HG03354 (cell line): ENCODE measurements at regions not wholly inside any gene's neighbourhood (a gene's known extent, or its start where the extent isn't known, plus 50 kb on each side); places are given as distances from the start of the nearest gene placed in this dataset.

Experiments
- ATAC-seq: cut with Tn5 transposase; IDR thresholded peaks from one replicate; pipeline ENCODE4 v1.9.1; 2021; ENCODE audit warnings: mild to moderate bottlenecking; ENCODE audit not compliant: unreplicated experiment, poor library complexity, severe bottlenecking

DNA sequence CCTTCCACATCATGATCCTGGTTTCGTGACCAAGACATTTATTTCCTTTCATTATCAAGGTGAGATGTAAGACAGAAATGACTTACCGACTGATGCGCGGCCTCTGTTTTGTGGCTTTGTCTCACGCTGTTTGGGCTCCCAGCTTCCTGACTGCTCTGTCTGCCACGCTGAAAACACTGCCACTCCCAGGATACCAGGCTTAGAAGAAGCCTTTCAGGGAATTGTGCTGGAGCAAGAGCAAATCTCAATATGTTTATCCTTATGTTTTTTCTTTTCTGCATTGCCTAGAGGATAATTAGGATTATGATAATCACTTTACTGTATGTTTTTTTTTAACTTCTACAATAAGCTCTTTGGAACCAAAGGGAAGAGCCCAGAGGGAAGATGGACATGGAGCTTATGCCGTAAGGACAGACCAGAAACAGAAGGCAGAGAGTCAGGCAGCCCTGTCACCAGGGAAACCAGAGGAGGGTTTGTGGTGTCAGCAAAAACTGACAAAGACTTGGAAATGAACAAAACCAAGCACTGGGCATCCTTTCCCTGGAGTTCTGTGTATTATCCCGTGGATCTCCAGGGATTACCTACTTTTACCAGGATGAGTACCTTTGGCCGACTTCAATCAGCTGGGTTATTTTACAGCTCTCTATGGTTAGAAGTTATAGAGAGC is 68.2 kb upstream of the ISX start:
- no peak for ATAC-seq

DNA sequence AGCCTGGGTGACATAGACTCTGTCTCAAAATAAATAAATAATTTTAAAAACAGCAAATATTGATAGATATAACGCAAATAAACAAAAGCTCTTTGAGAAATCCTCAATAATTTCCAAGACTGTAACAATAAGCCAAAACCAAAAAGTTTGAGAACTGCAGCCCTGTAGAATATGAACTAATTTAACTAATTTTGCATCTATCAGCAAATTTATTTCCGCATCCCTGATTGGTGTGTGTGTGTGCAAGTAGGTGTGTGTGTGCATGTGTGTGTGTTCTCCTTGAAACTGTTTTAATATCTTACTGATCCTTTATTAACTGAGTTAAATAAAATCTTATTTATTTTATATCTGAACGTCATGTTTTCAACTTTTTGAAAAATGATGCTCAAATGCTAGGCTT is 67.0 kb upstream of the ISX start:
- ATAC-seq: no peak

DNA sequence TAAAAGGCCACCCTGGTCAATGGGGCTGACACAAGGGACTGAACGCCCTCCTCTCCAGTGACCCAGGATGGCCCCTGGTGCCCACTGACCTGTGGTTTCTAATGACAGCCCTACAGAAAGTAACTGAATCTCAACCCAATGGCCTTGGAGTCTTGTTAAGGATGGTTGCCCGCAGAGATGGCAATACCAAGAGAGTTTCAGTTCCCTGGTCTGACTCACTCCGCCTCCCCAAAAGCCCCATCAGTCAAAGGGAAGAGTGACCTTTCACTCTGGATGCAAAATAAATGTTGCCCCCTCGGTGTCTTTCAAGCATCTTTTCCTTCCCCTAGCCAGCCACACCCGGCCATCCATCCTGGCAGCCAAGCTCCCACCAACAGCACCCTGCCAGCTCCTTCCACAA is 57.7 kb upstream of the ISX start:
- no peak for ATAC-seq

DNA sequence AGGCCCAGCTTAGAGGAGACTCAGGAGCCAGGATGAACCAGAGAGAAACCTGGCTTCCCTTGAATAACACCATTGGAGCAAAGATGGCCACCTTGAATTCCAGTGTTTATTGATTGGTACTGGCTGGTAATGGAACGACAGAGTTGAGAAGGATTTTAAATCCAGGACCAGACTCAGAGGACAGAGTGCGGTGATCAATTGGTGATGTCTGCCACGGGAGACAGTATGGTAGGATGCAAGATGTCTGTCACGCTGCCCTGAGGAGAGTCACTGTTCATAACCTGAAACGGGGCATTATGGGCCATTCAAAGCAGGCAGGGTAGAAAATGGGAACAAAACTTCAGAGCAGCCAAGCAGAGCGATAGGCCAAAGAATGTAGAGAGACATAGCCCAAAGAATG is 55.4 kb upstream of the ISX start:
- ATAC-seq: no peak

DNA sequence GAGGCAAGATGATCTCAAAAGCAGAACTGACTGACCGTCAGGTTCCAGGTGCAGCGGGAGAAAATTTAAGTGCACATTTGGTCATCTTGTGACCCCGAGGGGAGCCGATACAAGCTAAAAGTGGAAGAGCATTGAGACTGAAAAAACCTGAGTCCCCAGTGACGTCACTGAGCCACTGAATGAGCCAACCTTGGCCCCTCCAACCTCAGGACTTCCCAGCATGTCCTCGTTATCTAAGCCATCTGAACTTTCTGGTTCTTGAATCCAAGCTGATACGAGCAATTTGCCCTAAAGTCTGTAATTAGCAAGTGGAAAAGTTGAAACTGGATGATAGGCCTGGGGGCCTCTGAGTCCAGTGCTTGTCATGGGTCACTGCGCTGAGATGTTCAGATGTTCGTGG is 51.1 kb upstream of the ISX start:
- ATAC-seq: no peak
